ENCODE measurements at regions not wholly inside any gene's neighbourhood (a gene's known extent, or its start where the extent isn't known, plus 50 kb on each side); places are given as distances from the start of the nearest gene placed in this dataset.

DNA sequence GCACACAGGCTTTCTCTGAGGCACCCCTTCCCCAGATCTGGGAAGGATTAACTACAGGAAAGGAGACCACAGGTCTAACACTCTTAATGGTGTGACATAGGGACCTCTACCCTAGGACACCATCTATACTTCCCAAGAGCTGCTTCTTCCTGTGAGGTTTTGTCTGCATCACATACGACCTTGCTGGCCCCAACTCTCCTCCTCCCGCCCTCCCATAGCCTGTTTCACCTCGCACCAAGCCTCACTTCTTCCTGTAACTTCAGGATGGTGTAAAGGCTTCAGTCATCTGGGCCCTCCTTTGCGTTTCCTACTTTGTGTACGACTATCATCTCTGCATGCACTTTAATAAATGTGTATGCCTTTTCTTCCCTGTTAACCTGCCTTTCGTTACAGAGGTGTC is 274.3 kb downstream of the KLF6 start:
- no peak for DNase-seq (ENCODE audit: low spot score in 2 of 2)
- H3K4me3 ChIP-seq: no peak overlapping the region
- no peaks in the 10 kb centered on the region for H3K27me3 ChIP-seq
- H3K9me3 ChIP-seq: peaks cover 0 to 8% (median 0%) of the 10 kb centered on the region in 4 donors
- no peaks in the 10 kb centered on the region for H3K4me1 ChIP-seq
- H3K27ac ChIP-seq: peak overlapping the region; percentile 27 to 78 (median 44)
- H3K36me3 ChIP-seq: no peaks in the 10 kb centered on the region
- WGBS, 2 donors: 58 to 61% methylated on average over 6 of the region's 6 CpGs
- TF ChIP-seq, protein P1, sequence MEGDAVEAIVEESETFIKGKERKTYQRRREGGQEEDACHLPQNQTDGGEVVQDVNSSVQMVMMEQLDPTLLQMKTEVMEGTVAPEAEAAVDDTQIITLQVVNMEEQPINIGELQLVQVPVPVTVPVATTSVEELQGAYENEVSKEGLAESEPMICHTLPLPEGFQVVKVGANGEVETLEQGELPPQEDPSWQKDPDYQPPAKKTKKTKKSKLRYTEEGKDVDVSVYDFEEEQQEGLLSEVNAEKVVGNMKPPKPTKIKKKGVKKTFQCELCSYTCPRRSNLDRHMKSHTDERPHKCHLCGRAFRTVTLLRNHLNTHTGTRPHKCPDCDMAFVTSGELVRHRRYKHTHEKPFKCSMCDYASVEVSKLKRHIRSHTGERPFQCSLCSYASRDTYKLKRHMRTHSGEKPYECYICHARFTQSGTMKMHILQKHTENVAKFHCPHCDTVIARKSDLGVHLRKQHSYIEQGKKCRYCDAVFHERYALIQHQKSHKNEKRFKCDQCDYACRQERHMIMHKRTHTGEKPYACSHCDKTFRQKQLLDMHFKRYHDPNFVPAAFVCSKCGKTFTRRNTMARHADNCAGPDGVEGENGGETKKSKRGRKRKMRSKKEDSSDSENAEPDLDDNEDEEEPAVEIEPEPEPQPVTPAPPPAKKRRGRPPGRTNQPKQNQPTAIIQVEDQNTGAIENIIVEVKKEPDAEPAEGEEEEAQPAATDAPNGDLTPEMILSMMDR (IDR thresholded peaks at IDR 0.05): no peak
- TF ChIP-seq EP300 (IDR thresholded peaks at IDR 0.05): no peak

DNA sequence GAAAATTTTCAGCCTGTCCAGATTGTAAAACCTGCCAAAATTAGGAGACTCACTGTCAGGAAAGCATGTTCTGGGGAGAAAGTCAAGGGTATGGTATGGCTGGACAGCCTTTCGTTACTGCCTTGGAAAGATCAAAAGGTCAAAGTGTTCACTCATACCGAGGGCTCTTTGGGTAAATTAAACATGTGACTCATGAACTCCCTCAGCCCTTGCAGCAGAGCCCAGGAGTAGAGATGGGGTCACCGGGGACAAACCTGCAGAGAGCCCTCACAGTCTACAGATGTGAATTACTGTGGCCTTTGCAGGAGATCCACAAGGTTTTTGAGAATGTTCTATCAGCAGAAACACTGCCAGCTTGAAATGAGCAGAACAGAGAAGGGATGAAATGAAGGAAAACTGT is 275.7 kb downstream of the KLF6 start:
- no peaks in the 10 kb centered on the region for H3K27me3 ChIP-seq
- WGBS, 2 donors: 69 to 74% methylated on average over 3 of the region's 3 CpGs
- TF ChIP-seq, protein P1 (IDR thresholded peaks at IDR 0.05): no peak
- TF ChIP-seq EP300 (IDR thresholded peaks at IDR 0.05) (no peak), POLR2A (IDR thresholded peaks at IDR 0.05) (no peak)
- no peaks in the 10 kb centered on the region for H3K4me1 ChIP-seq
- H3K36me3 ChIP-seq: no peaks in the 10 kb centered on the region
- H3K27ac ChIP-seq: peak overlapping the region in 2 of 4 donors; percentile 15 to 78
- H3K4me3 ChIP-seq: no peak overlapping the region
- no peak for DNase-seq (ENCODE audit: low spot score in 2 of 2)
- H3K9me3 ChIP-seq: peaks cover 0 to 8% (median 0%) of the 10 kb centered on the region in 4 donors

DNA sequence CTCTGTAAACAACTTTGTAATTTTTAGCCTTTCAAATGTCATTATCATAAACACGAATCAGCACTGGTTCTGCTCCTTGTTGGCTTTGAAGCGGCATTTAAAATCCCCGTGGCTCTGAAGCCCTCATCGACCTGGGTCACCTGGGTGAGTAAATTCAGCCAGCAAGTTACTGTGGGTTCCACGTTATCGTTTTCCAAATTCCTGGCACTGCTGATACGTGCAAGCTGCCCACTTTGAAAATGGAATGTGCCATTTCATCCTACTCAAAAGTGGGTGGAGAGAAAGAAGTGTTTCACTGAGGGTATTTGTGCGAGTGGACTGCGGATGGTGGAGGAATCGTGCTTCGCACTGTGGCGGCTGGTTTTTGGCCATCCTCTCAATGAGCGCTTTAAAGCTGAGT is 281.7 kb downstream of the KLF6 start:
- Histone ChIP-seq H3K4me1 (peaks cover 0 to 31% (median 3%) of the 10 kb centered on the region in 4 donors), H3K27ac (peak overlapping the region in 3 of 4 donors; percentile 18 to 93 (median 90)), H3K4me3 (no peak overlapping the region), H3K27me3 (no peaks in the 10 kb centered on the region), H3K36me3 (no peaks in the 10 kb centered on the region), H3K9me3 (no peaks in the 10 kb centered on the region)
- TF ChIP-seq POLR2A (IDR thresholded peaks at IDR 0.05): no peak
- peak; percentile 23 to 76 for TF ChIP-seq EP300 (IDR thresholded peaks at IDR 0.05)
- DNase-seq (ENCODE audit: low spot score in 2 of 2): no peak
- 69% methylated on average over 13 of the region's 13 CpGs for WGBS, 2 donors

DNA sequence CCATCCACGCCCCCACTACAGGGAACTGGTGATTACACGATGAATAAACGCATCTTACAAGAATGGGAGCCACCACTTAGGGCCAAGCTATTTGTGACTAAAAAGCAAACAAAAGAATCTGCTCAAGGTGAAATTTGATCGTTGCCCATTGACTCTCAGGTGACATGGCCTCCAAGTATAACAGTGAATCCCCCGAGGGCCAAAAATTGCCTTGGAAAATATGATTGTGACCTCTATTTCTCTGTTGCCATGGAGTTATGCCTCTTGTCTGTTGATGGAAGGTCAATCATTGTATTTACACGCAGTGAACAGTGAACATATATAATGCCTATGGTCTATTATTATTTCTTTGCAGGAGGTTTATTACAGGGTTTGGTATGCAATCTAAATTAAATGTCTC is 282.3 kb downstream of the KLF6 start:
- H3K36me3 ChIP-seq: no peaks in the 10 kb centered on the region
- H3K27ac ChIP-seq: peak overlapping the region; percentile 15 to 93 (median 54)
- DNase-seq (ENCODE audit: low spot score in 2 of 2): no peak
- WGBS, 2 donors: 67 to 71% methylated on average over 6 of the region's 6 CpGs
- H3K9me3 ChIP-seq: no peaks in the 10 kb centered on the region
- no peak for TF ChIP-seq POLR2A (IDR thresholded peaks at IDR 0.05)
- TF ChIP-seq EP300 (IDR thresholded peaks at IDR 0.05): no peak
- TF ChIP-seq, protein P1 (IDR thresholded peaks at IDR 0.05): no peak
- H3K4me3 ChIP-seq: no peak overlapping the region
- H3K4me1 ChIP-seq: peaks cover 0 to 31% (median 3%) of the 10 kb centered on the region in 4 donors
- no peaks in the 10 kb centered on the region for H3K27me3 ChIP-seq

DNA sequence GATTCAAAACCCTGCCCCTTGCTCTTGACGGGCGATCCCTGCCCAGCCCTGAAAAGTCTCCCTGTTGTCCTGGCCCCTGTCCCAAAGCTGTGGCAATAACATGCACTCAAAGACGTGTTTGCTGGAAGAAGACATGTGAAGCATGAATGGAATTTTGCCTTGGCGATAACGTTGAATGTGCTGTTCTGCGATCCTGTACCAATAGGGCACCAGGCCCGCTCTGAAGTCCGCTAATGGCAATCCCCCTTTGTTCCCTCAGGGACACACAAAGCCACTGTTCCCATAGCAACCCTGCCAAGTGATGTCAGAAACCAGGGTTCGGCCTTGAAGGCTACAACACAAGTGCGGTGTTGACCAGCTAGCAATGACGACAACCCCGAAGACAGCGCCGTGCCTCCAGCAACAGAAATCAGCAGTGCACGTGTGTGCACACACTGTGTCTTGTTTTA is 284.6 kb downstream of the KLF6 start:
- 49 to 50% methylated on average over 15 of the region's 15 CpGs for WGBS, 2 donors
- Histone ChIP-seq H3K27ac (peak overlapping the region; percentile 59 to 93 (median 82)), H3K4me3 (no peak overlapping the region), H3K4me1 (peaks cover 0 to 31% (median 3%) of the 10 kb centered on the region in 4 donors), H3K9me3 (no peaks in the 10 kb centered on the region), H3K27me3 (no peaks in the 10 kb centered on the region), H3K36me3 (no peaks in the 10 kb centered on the region)
- TF ChIP-seq, protein P1 (IDR thresholded peaks at IDR 0.05): peak in 2 of 5 experiments; percentile 14 to 33
- TF ChIP-seq POLR2A (IDR thresholded peaks at IDR 0.05) (peak in 1 of 2 donors; percentile 39), EP300 (IDR thresholded peaks at IDR 0.05) (peak; percentile 75 to 99)
- peak; percentile 37 to 54 for DNase-seq (ENCODE audit: low spot score in 2 of 2)
